T-helper 2 cell (primary cell): ENCODE measurements at regions not wholly inside any gene's neighbourhood (a gene's known extent, or its start where the extent isn't known, plus 50 kb on each side); places are given as distances from the start of the nearest gene placed in this dataset.

Source experiments
- DNase-seq, 5 experiments: peaks; one replicate each; pipeline versions ENCODE4 v3.0.0 to v3.0.0-alpha.2; 2012 to 2022

GRCh38 chr6:104573350-104573749 is 286.4 kb downstream of the HACE1 start:
- DNase-seq = no peak

GRCh38 chr6:104572901-104573300 is 286.8 kb downstream of the HACE1 start:
- DNase-seq = no peak

- no peak for DNase-seq
Measured at GRCh38 chr6:104566411-104566810, 293.3 kb downstream of the HACE1 start.

GRCh38 chr6:104563306-104563705 is 296.4 kb downstream of the HACE1 start:
- no peak for DNase-seq

- DNase-seq = no peak
Measured at GRCh38 chr6:104559435-104560202, 300.1 kb downstream of the HACE1 start.

- DNase-seq = no peak
Measured at GRCh38 chr6:104558746-104559145, 301.0 kb downstream of the HACE1 start.

- DNase-seq = no peak
Measured at GRCh38 chr6:104548297-104548696, 311.4 kb downstream of the HACE1 start.

- no peak for DNase-seq
Measured at GRCh38 chr6:104541411-104541810, 318.3 kb downstream of the HACE1 start.

GRCh38 chr6:104540743-104541142 is 319.0 kb downstream of the HACE1 start:
- no peak for DNase-seq

GRCh38 chr6:104539173-104539572 is 320.5 kb downstream of the HACE1 start:
- no peak for DNase-seq

- DNase-seq = no peak
Measured at GRCh38 chr6:104537872-104538271, 321.8 kb downstream of the HACE1 start.

- no peak for DNase-seq
Measured at GRCh38 chr6:104537180-104537579, 322.5 kb downstream of the HACE1 start.

- no peak for DNase-seq
Measured at GRCh38 chr6:104532462-104532861, 327.3 kb downstream of the HACE1 start.

GRCh38 chr6:104531646-104532045 is 328.1 kb downstream of the HACE1 start:
- no peak for DNase-seq

- peak in 1 of 5 experiments; percentile 1 for DNase-seq
Measured at GRCh38 chr6:104527761-104528415, 331.8 kb downstream of the HACE1 start.

- DNase-seq = no peak
Measured at GRCh38 chr6:104527311-104527710, 332.4 kb downstream of the HACE1 start.

GRCh38 chr6:104526376-104526775 is 333.3 kb downstream of the HACE1 start:
- no peak for DNase-seq

- peak; percentile 13 to 70 (median 36) for DNase-seq
Measured at GRCh38 chr6:104525677-104526322, 333.9 kb downstream of the HACE1 start.

GRCh38 chr6:104522533-104522932 is 337.2 kb downstream of the HACE1 start:
- DNase-seq = no peak

- no peak for DNase-seq
Measured at GRCh38 chr6:104521176-104521575, 338.5 kb downstream of the HACE1 start.

GRCh38 chr6:104519566-104519965 is 340.2 kb downstream of the HACE1 start:
- DNase-seq = no peak

- no peak for DNase-seq
Measured at GRCh38 chr6:104509355-104509754, 350.4 kb downstream of the HACE1 start.

GRCh38 chr6:104506429-104506828 is 353.3 kb downstream of the HACE1 start:
- DNase-seq = no peak

- DNase-seq = no peak
Measured at GRCh38 chr6:104505838-104506237, 353.9 kb downstream of the HACE1 start.
